GM12865 (cell line): ENCODE measurements at regions not wholly inside any gene's neighbourhood (a gene's known extent, or its start where the extent isn't known, plus 50 kb on each side); places are given as distances from the start of the nearest gene placed in this dataset.
"Not testable (repeated sequence)": the region's sequence is repeated elsewhere in the genome, so short reads cannot be mapped to it uniquely, and the experiment has no call there.

ENCODE experiments used
- DNase-seq: peaks from one replicate; pipeline ENCODE4 v3.0.0; 2010; ENCODE audit warnings: low read depth
- H3K4me3 ChIP-seq: 2 replicates; pipeline ENCODE4 v1.5.1; 2011; ENCODE audit warnings: mild to moderate bottlenecking, low read depth, low read length, control low read depth
- TF ChIP-seq, protein P1 (sequence below): IDR thresholded peaks from 2 replicates; pipeline ENCODE4 v1.5.1; 2011; ENCODE audit warnings: low read length, control low read depth, low read depth, inconsistent platforms; ENCODE audit not compliant: insufficient read depth; ENCODE audit errors: missing control alignments

DNA sequence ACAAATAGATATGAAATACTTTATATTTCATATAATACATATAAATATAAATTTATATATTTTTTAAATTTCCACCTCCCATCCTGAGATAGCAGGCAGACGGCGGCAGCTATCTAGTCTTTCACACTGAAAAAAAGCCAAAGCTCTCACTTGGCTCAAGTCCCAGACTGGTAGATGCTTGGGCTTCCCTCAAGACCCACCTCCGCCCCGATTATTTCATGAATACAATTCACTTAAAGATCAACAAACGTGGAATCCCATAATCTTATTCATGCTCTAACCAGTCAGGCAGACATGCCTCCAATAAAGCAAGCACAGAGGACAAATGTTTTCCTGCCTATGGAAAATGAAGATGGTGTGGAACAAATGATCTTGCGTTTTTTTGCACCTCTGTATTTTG lies 275.9 kb upstream of the NR2F2 start:
- TF ChIP-seq, protein P1, sequence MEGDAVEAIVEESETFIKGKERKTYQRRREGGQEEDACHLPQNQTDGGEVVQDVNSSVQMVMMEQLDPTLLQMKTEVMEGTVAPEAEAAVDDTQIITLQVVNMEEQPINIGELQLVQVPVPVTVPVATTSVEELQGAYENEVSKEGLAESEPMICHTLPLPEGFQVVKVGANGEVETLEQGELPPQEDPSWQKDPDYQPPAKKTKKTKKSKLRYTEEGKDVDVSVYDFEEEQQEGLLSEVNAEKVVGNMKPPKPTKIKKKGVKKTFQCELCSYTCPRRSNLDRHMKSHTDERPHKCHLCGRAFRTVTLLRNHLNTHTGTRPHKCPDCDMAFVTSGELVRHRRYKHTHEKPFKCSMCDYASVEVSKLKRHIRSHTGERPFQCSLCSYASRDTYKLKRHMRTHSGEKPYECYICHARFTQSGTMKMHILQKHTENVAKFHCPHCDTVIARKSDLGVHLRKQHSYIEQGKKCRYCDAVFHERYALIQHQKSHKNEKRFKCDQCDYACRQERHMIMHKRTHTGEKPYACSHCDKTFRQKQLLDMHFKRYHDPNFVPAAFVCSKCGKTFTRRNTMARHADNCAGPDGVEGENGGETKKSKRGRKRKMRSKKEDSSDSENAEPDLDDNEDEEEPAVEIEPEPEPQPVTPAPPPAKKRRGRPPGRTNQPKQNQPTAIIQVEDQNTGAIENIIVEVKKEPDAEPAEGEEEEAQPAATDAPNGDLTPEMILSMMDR: no peak
- no peak overlapping the region for H3K4me3 ChIP-seq
- DNase-seq: no peak

DNA sequence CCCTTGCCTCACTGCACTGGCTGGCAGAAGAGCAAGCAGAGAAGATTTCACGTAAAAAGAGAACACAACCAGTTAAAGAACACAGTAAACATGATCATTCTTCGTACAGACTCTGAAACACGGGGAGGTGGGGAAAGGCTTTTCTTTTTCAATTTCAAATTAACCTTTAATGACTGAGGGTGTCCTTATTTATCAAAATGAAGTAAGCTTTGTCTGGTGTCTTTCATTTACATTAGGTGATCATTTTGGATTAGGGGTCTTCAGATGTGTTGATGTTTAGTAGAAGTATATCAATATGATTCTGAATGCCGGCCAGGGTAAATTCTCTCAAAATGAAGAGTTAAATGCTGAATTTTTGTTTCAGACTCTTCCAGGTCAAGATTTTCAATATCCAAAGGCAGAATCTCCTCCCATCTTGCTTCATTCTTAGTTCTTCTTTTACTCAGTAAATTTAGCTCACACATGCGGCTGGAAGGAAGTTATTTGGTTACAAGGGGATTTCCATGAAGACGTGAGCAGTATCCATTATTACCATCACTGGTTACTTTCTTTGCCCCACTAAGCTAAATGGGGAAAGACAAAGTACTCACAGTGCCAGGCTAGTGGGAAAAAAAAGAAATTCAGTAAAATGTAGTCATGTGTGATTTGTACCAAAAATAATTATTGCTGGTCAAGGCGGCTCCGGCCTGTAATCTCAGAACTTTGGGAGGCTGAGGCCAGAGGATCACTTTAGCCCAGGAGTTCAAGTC lies 272.2 kb upstream of the NR2F2 start:
- TF ChIP-seq, protein P1: no peak
- DNase-seq: peak; percentile 79
- no peak overlapping the region for H3K4me3 ChIP-seq

DNA sequence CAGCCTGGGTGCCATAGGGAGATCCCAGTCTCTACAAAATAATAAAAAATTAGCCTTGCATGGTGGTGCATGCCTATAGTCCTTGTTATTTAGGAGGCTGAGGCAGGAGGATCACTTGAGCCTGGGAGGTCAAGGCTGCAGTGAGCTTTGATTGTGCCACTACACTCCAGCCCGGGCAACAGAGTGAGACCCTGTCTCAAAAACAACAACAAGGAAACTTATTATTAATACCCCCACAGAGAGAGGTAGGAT lies 271.7 kb upstream of the NR2F2 start:
- not testable (repeated sequence) for H3K4me3 ChIP-seq, DNase-seq

DNA sequence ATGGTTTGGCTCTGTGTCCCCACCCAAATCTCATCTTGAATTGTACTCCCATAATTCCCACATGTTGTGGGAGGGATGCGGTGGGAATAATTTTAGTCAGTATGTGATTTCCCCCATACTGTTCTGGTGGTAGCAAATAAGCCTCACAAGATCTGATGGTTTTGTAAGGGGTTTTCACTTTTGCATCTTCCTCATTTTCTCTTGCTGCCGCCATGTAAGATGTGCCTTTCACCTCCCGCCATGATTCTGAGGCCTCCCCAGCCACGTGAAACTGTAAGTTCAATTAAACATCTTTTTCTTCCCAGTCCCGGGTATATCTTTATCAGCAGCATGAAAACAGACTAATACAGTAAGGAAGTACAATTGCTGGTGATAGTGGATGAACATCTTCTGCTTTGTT lies 269.9 kb upstream of the NR2F2 start:
- DNase-seq, H3K4me3 ChIP-seq: not testable (repeated sequence)

DNA sequence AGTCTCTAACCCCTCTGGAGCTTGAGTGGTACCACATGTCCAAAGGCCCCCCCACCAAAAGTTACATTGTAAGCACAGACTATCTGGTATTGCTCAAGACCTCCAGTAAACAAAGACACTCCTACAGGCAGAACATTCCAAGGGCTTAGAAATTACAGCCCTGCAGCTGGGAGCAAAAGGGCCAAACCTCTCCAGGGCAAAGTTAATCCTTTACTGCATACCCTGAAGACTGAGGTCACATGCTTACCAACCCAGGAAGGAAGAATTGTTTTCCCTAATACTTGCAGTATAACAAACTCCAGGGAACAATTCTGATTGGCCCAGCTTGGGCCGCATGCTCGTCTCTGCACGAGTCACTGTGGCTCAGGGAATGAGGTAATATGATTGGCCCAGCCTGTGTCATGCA lies 266.1 kb upstream of the NR2F2 start:
- TF ChIP-seq, protein P1: no peak
- DNase-seq: no peak
- H3K4me3 ChIP-seq: no peak overlapping the region

DNA sequence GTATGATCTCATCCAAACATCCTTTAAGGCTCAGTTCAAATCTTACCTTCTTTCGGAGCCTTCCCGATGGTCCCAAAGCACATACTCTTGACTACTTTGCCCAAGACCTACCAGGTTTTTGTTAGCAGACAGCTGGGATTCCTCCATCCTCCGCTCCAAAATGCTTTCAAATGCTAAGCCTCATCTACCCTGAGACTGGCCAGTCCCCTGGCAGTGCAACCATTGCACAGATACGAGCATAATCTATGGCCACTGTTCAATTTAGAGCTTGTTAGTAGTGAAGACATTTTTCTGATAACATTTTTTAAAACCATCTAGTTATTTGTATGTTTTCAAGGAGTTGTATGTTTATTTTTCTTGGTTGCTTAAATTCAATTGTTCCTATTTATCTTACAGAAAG lies 264.4 kb upstream of the NR2F2 start:
- TF ChIP-seq, protein P1: no peak
- no peak for DNase-seq

DNA sequence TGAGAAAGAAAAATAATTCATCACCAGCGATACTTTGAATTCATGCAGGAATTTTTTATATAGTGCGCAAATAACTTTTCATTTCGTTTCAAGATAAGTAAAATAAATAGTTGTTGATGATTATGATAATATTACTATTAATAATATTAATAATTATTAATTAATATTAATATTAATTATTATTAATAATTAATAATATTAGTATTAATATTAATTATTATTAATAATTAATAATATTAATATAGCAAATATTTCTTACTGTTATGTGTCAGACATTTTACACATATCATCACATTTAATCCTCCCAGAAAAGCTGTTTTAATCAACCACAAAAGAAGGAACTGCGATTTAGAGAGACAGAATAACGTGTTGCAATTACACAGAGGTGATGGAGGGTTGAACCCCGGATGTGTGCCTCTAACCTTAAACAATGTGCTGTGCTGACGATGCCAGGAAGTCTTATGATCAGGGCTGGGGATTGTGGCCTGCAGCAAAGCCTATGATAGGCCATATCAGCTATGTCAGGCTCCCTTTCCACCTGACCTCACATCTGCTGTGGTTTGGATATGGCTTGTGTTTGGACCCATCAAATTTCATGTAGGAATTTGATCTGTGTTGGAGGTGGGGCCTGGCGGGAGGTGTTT lies 263.5 kb upstream of the NR2F2 start:
- TF ChIP-seq, protein P1: no peak
- no peak overlapping the region for H3K4me3 ChIP-seq
- DNase-seq: no peak

More for the DNA sequence above, 264.4 kb upstream of the NR2F2 start:
- no peak overlapping the region for H3K4me3 ChIP-seq

DNA sequence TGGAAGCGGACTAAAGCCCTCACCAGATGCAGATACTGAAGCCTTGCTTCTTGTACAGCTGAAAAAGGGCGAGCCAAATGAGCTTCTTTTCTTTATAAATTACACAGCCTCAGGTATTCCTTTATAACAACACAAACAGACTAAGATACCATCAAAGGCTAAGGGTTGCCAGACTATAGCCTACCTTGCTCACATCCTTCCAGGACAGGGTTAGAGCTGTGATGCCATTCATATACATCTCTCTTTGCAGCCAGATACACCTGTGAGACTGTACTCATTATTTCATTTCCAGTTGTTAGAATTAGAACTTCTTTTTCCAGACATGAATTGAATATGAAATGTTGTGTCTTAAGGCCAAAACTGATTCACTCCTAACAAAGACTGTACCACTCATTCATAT lies 262.8 kb upstream of the NR2F2 start:
- DNase-seq: no peak
- TF ChIP-seq, protein P1: no peak
- H3K4me3 ChIP-seq: no peak overlapping the region
